Adrenal gland (tissue), 9 donors: ENCODE measurements at regions not wholly inside any gene's neighbourhood (a gene's known extent, or its start where the extent isn't known, plus 50 kb on each side); places are given as distances from the start of the nearest gene placed in this dataset.

Experiments used
- DNase-seq, 7 donors: peaks; one replicate each; pipeline ENCODE4 v3.0.0-alpha.2; 2019 to 2020
- H3K27ac ChIP-seq, 5 donors: fragments of 200-600 bp; sonication (generic) in 4 of 5; 1 replicate in 3 of 5; 2 replicates in 2 of 5; pipeline versions ENCODE4 v1.5.1 to v1.8.0; 2016 to 2020; ENCODE audit warnings: mild to moderate bottlenecking in 1 of 5
- H3K27me3 ChIP-seq: fragments of 200-600 bp; 2 replicates; pipeline ENCODE4 v1.8.0; 2021
- H3K36me3 ChIP-seq, 2 donors: fragments of 200-600 bp; replicated peaks in 1 of 2; 1 replicate in 1 of 2; 2 replicates in 1 of 2; pipeline versions ENCODE4 v1.5.1 to v1.8.0; 2018 to 2022
- H3K4me1 ChIP-seq, 2 donors: fragments of 200-600 bp; replicated peaks in 1 of 2; 1 replicate in 1 of 2; 2 replicates in 1 of 2; pipeline versions ENCODE4 v1.5.1 to v1.8.0; 2018 to 2021
- H3K4me3 ChIP-seq, 4 donors: fragments of 200-600 bp; sonication (generic) in 3 of 4; one replicate each; pipeline ENCODE4 v1.5.1; 2016 to 2018
- H3K9me3 ChIP-seq, 3 donors: fragments of 200-600 bp; sonication (generic) in 1 of 3; replicated peaks in 1 of 3; 1 replicate in 2 of 3; 2 replicates in 1 of 3; pipeline versions ENCODE4 v1.5.1 to v1.8.0; 2016 to 2021
- POLR2A ChIP-seq, 2 donors: fragments of 450-650 bp; IDR thresholded peaks; one replicate each; pipeline ENCODE4 v1.6.1; 2017; ENCODE audit warnings: antibody characterized with exemption in 2 of 2, mild to moderate bottlenecking in 2 of 2, moderate library complexity in 1 of 2
- WGBS, 4 donors: extraction: QIAGEN DNeasy Blood & Tissue Kit in 2 of 4; methylation state at CpG; one replicate each; pipeline versions ENCODE4 v1.1.5 to v1.1.7; 2013 to 2017; 5-methylcytosine and 5-hydroxymethylcytosine counted together
- intact Hi-C, 2 donors: fragments of 100-400 bp; cut with DNase I; formaldehyde crosslinking; loops; one replicate each; pipeline versions ENCODE4 v1.14.1 to v1.15.0; 2022 to 2023
- TF ChIP-seq, protein P1 (sequence below), 6 experiments: fragments of 450-650 bp in 4 of 6; fragments of 200-600 bp in 2 of 6; sonication (generic) in 1 of 6; IDR thresholded peaks; 1 replicate in 5 of 6; 2 replicates in 1 of 6; pipeline versions ENCODE4 v1.5.1 to v1.8.0; 2016 to 2021; ENCODE audit warnings: antibody characterized with exemption in 6 of 6, mild to moderate bottlenecking in 2 of 6, moderate library complexity in 1 of 6
- donor health status: healthy with polysubstance abuse.
- donor health status: Bipolar disorder and iron deficiency.
- donor health status: DM: yes; HTN: yes; CAD: no.
- donor health status: DM: no; HTN: no; CAD: no.
- donor health status: DM: no; HTN: no; CAD: no.

DNA sequence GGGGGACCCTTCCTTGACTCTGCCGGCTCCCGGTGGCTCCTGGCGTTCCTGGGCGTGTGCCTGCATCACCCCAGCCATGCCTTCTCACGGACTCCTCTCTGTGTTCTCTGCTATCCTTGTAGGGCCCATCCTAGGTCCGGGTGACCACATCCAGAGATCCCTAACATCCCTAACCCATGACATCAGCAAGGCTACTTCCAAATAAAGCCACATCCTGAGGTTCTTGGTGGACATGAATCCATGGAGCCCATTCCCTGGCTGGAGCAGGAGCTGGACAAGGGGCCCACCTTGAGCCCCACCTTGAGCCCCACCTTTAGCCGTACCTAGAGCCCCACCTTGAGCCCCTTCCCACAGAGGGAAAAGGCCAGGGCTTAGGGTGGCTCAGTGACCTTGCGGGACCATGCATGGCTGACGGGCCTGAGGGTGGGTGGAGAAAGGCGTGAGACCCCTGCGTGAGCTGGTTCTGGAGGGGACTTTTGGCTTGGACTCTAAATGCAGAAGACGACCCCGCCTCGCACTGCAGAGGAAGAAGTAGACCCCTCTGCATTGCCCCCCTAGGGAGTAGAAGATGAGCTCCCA lies 58.5 kb upstream of the INPP5A start:
- WGBS, 4 donors = 84 to 90% (median 88%) methylated on average over 12 to 14 of the region's 14 CpGs
- no peaks in the 10 kb centered on the region for H3K36me3 ChIP-seq
- DNase-seq = no peak
- H3K9me3 ChIP-seq = no peaks in the 10 kb centered on the region
- no peak overlapping the region for H3K27ac ChIP-seq
- no peaks in the 10 kb centered on the region for H3K4me1 ChIP-seq
- no peak overlapping the region for H3K4me3 ChIP-seq
- H3K27me3 ChIP-seq = peaks cover 6% of the 10 kb centered on the region
- intact Hi-C loops = no loop called here
- no peak for TF ChIP-seq POLR2A (IDR thresholded peaks at IDR 0.05)
- TF ChIP-seq, protein P1, sequence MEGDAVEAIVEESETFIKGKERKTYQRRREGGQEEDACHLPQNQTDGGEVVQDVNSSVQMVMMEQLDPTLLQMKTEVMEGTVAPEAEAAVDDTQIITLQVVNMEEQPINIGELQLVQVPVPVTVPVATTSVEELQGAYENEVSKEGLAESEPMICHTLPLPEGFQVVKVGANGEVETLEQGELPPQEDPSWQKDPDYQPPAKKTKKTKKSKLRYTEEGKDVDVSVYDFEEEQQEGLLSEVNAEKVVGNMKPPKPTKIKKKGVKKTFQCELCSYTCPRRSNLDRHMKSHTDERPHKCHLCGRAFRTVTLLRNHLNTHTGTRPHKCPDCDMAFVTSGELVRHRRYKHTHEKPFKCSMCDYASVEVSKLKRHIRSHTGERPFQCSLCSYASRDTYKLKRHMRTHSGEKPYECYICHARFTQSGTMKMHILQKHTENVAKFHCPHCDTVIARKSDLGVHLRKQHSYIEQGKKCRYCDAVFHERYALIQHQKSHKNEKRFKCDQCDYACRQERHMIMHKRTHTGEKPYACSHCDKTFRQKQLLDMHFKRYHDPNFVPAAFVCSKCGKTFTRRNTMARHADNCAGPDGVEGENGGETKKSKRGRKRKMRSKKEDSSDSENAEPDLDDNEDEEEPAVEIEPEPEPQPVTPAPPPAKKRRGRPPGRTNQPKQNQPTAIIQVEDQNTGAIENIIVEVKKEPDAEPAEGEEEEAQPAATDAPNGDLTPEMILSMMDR (IDR thresholded peaks at IDR 0.05) = no peak

DNA sequence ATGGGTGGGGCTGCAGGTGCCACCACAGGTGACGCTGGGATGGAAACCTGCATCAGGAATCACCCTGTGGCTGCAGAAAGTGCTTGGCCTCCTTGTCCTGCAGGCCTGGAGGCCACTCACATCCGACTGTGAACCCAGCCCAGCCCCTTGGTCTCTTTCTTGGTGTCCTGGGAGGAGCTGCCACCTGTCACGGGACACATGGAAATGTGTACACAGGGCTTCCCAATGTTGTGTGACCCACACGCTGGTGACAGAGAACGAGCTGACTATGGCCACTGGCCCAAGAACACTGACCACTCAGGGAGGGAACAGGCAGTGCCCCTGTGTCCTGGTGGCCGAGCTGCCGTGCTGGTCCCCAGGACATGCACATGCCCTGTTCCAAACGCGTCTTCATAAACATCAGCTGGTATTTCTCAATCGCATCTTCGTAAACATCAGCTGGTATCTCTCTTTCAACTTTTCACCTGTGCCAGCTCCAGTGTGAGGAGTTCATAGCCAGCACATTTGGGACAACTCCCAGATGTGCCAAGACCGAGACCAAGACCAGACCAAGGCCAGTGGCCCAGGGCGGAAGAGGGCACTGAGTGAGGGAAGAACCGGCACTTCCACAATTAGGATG lies 57.9 kb upstream of the INPP5A start:
- DNase-seq = no peak
- WGBS, 4 donors = 78 to 86% (median 84%) methylated on average over 13 to 14 of the region's 14 CpGs
- no peak overlapping the region for H3K27ac ChIP-seq

DNA sequence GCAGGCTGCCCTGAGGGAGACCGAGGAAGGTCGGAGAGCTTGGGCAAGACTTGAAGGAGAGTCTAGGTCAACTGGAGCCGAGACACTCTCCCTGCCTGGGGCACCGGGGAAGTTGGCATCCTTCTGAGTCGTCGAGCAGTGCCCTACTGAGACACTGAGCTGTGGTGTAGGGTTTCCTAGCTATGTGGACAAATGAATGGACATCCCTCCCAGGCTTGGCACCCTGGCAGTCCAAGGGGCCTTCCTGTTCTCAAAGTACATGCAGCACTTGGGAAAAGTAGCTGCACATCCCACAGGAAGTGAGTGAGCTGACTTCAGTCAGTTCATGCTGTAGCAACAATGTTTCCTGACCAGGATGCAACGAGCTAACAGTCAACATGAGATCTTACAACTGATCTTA lies 57.2 kb upstream of the INPP5A start:
- no peak for DNase-seq
- Histone ChIP-seq H3K9me3 (no peaks in the 10 kb centered on the region), H3K27ac (no peak overlapping the region), H3K27me3 (peaks cover 6% of the 10 kb centered on the region), H3K4me1 (no peaks in the 10 kb centered on the region), H3K4me3 (no peak overlapping the region), H3K36me3 (no peaks in the 10 kb centered on the region)
- 79 to 83% (median 80%) methylated on average over 3 to 7 of the region's 7 CpGs for WGBS, 4 donors
- intact Hi-C loops = no loop called here
- TF ChIP-seq POLR2A (IDR thresholded peaks at IDR 0.05) = no peak
- TF ChIP-seq, protein P1 (IDR thresholded peaks at IDR 0.05) = no peak

More for the DNA sequence above, 57.9 kb upstream of the INPP5A start:
- no peaks in the 10 kb centered on the region for H3K9me3 ChIP-seq
- no peak overlapping the region for H3K4me3 ChIP-seq
- H3K27me3 ChIP-seq = peaks cover 6% of the 10 kb centered on the region
- no peaks in the 10 kb centered on the region for H3K4me1 ChIP-seq
- TF ChIP-seq, protein P1 (IDR thresholded peaks at IDR 0.05) = no peak
- TF ChIP-seq POLR2A (IDR thresholded peaks at IDR 0.05) = no peak
- no peaks in the 10 kb centered on the region for H3K36me3 ChIP-seq
- intact Hi-C loops = no loop called here

DNA sequence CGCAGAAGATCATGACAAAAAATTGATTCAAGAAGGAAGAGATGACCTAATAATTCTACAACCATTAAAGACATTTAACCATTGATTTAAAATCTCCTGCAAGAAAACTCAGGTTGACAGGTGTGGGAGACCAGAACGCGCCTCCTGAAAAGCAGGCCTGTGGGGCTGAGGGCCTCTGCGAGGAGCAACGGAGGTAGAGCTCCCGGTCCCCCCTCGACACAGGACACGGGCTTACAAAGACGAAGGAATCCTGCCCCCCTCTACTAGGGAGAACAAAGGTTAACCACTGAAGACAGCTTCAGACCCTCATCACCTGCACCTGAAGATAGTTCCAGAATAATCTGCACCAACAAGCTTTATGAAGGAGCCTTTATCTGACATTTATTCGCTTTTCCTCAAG lies 55.9 kb upstream of the INPP5A start:
- H3K36me3 ChIP-seq = no peaks in the 10 kb centered on the region
- TF ChIP-seq POLR2A (IDR thresholded peaks at IDR 0.05) = no peak
- TF ChIP-seq, protein P1 (IDR thresholded peaks at IDR 0.05) = no peak
- no peaks in the 10 kb centered on the region for H3K4me1 ChIP-seq
- peak overlapping the region in 2 of 5 donors; percentile 49 to 68 for H3K27ac ChIP-seq
- no peaks in the 10 kb centered on the region for H3K9me3 ChIP-seq
- intact Hi-C loops = no loop called here
- H3K27me3 ChIP-seq = peaks cover 6% of the 10 kb centered on the region
- WGBS, 4 donors = 75 to 95% (median 87%) methylated on average over 10 of the region's 10 CpGs
- no peak overlapping the region for H3K4me3 ChIP-seq
- no peak for DNase-seq
